Fibroblast of lung (primary cell): ENCODE measurements at regions not wholly inside any gene's neighbourhood (a gene's known extent, or its start where the extent isn't known, plus 50 kb on each side); places are given as distances from the start of the nearest gene placed in this dataset.

Source experiments
- DNase-seq, 2 donors: peaks; one replicate each; pipeline versions ENCODE4 v3.0.0 to v3.0.0-alpha.2; 2010; ENCODE audit warnings: low read depth in 2 of 2
- H2AFZ ChIP-seq: 2 replicates; pipeline ENCODE4 v1.5.1; 2012; ENCODE audit warnings: low read length, control low read depth, inconsistent platforms
- H3K27ac ChIP-seq: 2 replicates; pipeline ENCODE4 v1.5.1; 2011; ENCODE audit warnings: low read length, control low read depth; ENCODE audit not compliant: insufficient read depth
- H3K27me3 ChIP-seq: 2 replicates; pipeline ENCODE4 v1.5.1; 2011; ENCODE audit warnings: mild to moderate bottlenecking, low read length; ENCODE audit not compliant: control insufficient read depth, insufficient read depth
- H3K36me3 ChIP-seq: 2 replicates; pipeline ENCODE4 v1.5.1; 2011; ENCODE audit warnings: low read length; ENCODE audit not compliant: control insufficient read depth, insufficient read depth
- H3K4me1 ChIP-seq: 2 replicates; pipeline ENCODE4 v1.5.1; 2011; ENCODE audit warnings: low read length; ENCODE audit not compliant: control insufficient read depth, insufficient read depth; ENCODE audit errors: extremely low read depth
- H3K4me2 ChIP-seq: 2 replicates; pipeline ENCODE4 v1.5.1; 2011; ENCODE audit warnings: low read length, control low read depth; ENCODE audit not compliant: insufficient read depth; ENCODE audit errors: extremely low read depth
- H3K4me3 ChIP-seq, 4 experiments: fragments of 200-600 bp in 1 of 4; sonication (generic) in 1 of 4; replicated peaks in 1 of 4; 2 replicates each; pipeline ENCODE4 v1.5.1; 2011 to 2016; ENCODE audit warnings: low read length in 4 of 4, low read depth in 3 of 4, mild to moderate bottlenecking in 3 of 4, control low read depth in 2 of 4, inconsistent platforms in 1 of 4, mixed read lengths in 1 of 4; ENCODE audit not compliant: insufficient read depth in 1 of 4; ENCODE audit errors: control extremely low read depth in 1 of 4
- H3K79me2 ChIP-seq: 2 replicates; pipeline ENCODE4 v1.5.1; 2012; ENCODE audit warnings: mild to moderate bottlenecking, low read length, inconsistent platforms; ENCODE audit not compliant: control insufficient read depth, insufficient read depth
- H3K9ac ChIP-seq: 2 replicates; pipeline ENCODE4 v1.5.1; 2011; ENCODE audit warnings: mild to moderate bottlenecking, low read length, control low read depth; ENCODE audit not compliant: insufficient read depth
- H3K9me3 ChIP-seq: 2 replicates; pipeline ENCODE4 v1.5.1; 2012; ENCODE audit warnings: low read depth, low read length; ENCODE audit not compliant: control insufficient read depth, insufficient read depth
- H4K20me1 ChIP-seq: 2 replicates; pipeline ENCODE4 v1.5.1; 2011; ENCODE audit warnings: low read length; ENCODE audit not compliant: control insufficient read depth, insufficient read depth; ENCODE audit errors: extremely low read depth
- EZH2 ChIP-seq: IDR thresholded peaks from 2 replicates; pipeline ENCODE4 v1.5.1; 2012; ENCODE audit warnings: low read length, control low read depth, mild to moderate bottlenecking; ENCODE audit errors: missing control alignments
- TF ChIP-seq, protein P1 (sequence below), 2 donors: IDR thresholded peaks in 1 of 2; conservative IDR thresholded peaks in 1 of 2; 1 replicate in 1 of 2; 2 replicates in 1 of 2; pipeline ENCODE4 v1.5.1; 2011 to 2012; ENCODE audit warnings: low read length in 2 of 2, control low read depth in 1 of 2, inconsistent platforms in 1 of 2, low read depth in 1 of 2, mild to moderate bottlenecking in 1 of 2

DNA sequence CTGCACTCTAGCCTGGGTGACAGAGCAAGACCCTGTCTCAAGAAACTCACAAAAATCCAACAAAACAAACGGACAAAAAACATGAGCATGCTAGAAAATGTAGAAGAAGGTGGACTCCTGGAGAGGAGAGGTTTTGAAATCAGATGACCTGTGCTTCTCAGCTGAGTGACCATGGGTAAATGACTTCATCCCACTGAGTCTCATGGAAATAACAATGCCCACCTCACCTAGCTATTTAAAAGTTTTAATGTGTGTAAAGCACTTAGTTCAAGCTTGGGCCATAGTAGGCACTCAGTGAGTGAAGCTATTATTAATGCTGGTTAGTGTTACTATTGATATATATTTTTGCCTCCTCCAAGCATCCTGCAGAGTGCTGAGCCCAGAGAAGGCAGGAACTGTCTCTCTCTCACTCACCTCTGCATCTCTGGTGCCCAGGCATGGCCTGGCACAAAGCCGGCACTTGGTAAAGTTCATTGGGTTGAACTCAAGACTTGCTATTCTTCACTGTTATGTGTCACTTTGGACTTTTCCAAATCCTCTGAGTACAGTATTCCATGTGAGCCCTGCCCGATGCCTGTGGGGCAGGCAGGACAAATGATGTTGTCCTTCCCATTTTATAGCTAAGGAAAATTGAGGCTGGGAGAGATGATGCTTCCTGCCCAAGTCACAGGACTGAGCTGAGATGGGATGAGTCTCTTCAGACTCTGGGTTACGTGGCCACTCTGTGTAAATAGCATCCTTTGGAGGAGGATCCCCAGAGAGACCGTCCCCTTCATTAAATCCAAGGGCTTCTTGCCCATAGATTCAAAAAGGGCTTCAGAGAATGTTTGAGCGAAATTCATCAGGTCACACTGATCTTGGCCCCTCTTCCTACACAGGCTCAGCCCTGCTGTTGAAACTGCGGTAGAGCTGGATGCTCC lies 81.4 kb upstream of the EMX2 start:
- Histone ChIP-seq H3K9me3 (no peaks in the 10 kb centered on the region), H2AFZ (no peak overlapping the region), H4K20me1 (no peaks in the 10 kb centered on the region), H3K4me2 (no peak overlapping the region), H3K9ac (no peak overlapping the region), H3K27me3 (no peaks in the 10 kb centered on the region), H3K36me3 (no peaks in the 10 kb centered on the region), H3K4me3 (no peak overlapping the region), H3K4me1 (no peaks in the 10 kb centered on the region), H3K79me2 (no peaks in the 10 kb centered on the region), H3K27ac (no peak overlapping the region)
- TF ChIP-seq EZH2 = no peak
- TF ChIP-seq, protein P1, sequence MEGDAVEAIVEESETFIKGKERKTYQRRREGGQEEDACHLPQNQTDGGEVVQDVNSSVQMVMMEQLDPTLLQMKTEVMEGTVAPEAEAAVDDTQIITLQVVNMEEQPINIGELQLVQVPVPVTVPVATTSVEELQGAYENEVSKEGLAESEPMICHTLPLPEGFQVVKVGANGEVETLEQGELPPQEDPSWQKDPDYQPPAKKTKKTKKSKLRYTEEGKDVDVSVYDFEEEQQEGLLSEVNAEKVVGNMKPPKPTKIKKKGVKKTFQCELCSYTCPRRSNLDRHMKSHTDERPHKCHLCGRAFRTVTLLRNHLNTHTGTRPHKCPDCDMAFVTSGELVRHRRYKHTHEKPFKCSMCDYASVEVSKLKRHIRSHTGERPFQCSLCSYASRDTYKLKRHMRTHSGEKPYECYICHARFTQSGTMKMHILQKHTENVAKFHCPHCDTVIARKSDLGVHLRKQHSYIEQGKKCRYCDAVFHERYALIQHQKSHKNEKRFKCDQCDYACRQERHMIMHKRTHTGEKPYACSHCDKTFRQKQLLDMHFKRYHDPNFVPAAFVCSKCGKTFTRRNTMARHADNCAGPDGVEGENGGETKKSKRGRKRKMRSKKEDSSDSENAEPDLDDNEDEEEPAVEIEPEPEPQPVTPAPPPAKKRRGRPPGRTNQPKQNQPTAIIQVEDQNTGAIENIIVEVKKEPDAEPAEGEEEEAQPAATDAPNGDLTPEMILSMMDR (conservative IDR thresholded peaks at IDR 0.05 in 1 of 2, IDR thresholded peaks at IDR 0.05 in 1 of 2; ENCODE audit: low read depth in 1 of 2, low read length in 2 of 2) = no peak
- DNase-seq = no peak

DNA sequence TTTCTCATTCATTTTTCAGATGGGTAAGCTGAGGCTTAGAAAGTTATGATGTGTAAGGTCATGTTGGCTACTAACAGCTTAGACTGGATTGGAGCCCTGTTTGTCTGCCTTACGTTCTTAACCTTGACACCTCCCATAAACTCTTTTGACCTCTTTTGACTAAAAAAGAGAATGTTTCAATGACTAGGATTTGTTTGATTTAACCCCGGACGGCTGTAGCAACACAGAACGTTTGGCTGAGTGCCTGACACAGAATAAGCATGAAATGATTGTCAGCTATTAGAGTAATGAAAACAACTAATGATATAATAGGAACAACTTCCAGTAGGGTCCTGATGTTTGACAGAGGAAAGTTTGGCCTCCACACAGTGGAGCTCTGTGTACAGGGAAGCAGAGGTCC lies 83.3 kb upstream of the PDZD8 start:
- Histone ChIP-seq H3K9me3 (no peaks in the 10 kb centered on the region), H3K27ac (no peak overlapping the region), H4K20me1 (no peaks in the 10 kb centered on the region), H3K4me1 (no peaks in the 10 kb centered on the region), H2AFZ (no peak overlapping the region), H3K9ac (no peak overlapping the region), H3K27me3 (no peaks in the 10 kb centered on the region), H3K4me3 (no peak overlapping the region), H3K4me2 (no peak overlapping the region), H3K79me2 (no peaks in the 10 kb centered on the region), H3K36me3 (no peaks in the 10 kb centered on the region)
- TF ChIP-seq EZH2 = no peak
- TF ChIP-seq, protein P1 (conservative IDR thresholded peaks at IDR 0.05 in 1 of 2, IDR thresholded peaks at IDR 0.05 in 1 of 2; ENCODE audit: low read depth in 1 of 2, low read length in 2 of 2) = no peak
- no peak for DNase-seq

DNA sequence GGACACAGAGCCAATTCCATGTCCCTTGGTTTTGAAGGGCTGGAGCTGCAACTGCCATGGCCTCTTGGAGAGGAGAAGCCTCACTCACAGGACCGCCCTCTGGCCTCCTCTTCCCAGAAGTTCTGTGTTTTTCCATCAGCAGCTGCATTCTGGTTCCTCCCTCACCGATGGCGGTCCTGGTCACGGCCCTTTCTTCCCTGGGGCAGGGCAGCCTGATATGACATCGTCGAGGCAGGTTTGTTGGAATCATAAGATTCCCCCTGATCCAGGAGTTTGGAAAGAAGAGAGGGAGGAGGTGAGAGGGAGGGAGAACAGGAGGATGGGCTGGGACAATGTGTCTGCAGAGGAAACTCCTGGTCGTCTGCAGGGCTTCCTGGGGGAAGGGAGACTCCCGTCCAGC lies 82.7 kb upstream of the PDZD8 start:
- TF ChIP-seq EZH2 = no peak
- TF ChIP-seq, protein P1 (conservative IDR thresholded peaks at IDR 0.05 in 1 of 2, IDR thresholded peaks at IDR 0.05 in 1 of 2; ENCODE audit: low read depth in 1 of 2, low read length in 2 of 2) = no peak
- Histone ChIP-seq H3K27me3 (no peaks in the 10 kb centered on the region), H2AFZ (no peak overlapping the region), H3K4me2 (no peak overlapping the region), H3K4me1 (no peaks in the 10 kb centered on the region), H4K20me1 (no peaks in the 10 kb centered on the region), H3K36me3 (no peaks in the 10 kb centered on the region), H3K4me3 (no peak overlapping the region), H3K9me3 (no peaks in the 10 kb centered on the region), H3K27ac (no peak overlapping the region), H3K79me2 (no peaks in the 10 kb centered on the region), H3K9ac (no peak overlapping the region)
- no peak for DNase-seq
